Heart left ventricle (tissue), 13 donors: ENCODE measurements at regions not wholly inside any gene's neighbourhood (a gene's known extent, or its start where the extent isn't known, plus 50 kb on each side); places are given as distances from the start of the nearest gene placed in this dataset.

ENCODE experiments used
- CTCF ChIP-seq, 12 donors: fragments of 200-600 bp; sonication (generic) in 4 of 12; IDR thresholded peaks; one replicate each; pipeline versions ENCODE4 v1.5.0 to v1.8.0; 2018 to 2022; ENCODE audit warnings: antibody characterized with exemption in 12 of 12, mild to moderate bottlenecking in 5 of 12
- POLR2A ChIP-seq, 2 donors: fragments of 450-650 bp; IDR thresholded peaks; one replicate each; pipeline ENCODE4 v1.6.1; 2017; ENCODE audit warnings: antibody characterized with exemption in 2 of 2, mild to moderate bottlenecking in 2 of 2, moderate library complexity in 2 of 2
- donor health status: ischemic (EF 13 %, LVEDD 7.1; RV severe dilation, severe dysfunction).
- donor health status: DM: no; HTN: yes; CAD: no.
- donor health status: DM: no; HTN: no; CAD: no.
- donor health status: ischemic (EF 25% LVEDD 6.9; RV normal size, moderate dysfunction).
- donor health status: ischemic (EF 25% LVEDD 5.7; RV mildly dilated, moderate dysfunction).
- donor health status: ischemic (EF 35%, LVEDD 5.7; RV mildly dilated, moderate dysfunction).
- donor health status: nonischemic (EF 11% LVEDD 7.7; RV severe dilation, severe dysfunction).
- donor health status: DM: yes; HTN: yes; CAD: no.
- donor health status: PGD.
- donor health status: ischemic (EF 29% LVEDD 5.4; RV normal size, mild dysfunction).
- donor health status: nonischemic (EF 23%, LVEDD 6.1; RV moderate dilation, normal function).

GRCh38 chrX:106499473-106499872 lies 112.3 kb upstream of the RADX start:
- TF ChIP-seq CTCF (IDR thresholded peaks at IDR 0.05) (no peak), POLR2A (IDR thresholded peaks at IDR 0.05) (no peak)
